T-helper 22 cell (primary cell): ENCODE measurements at regions not wholly inside any gene's neighbourhood (a gene's known extent, or its start where the extent isn't known, plus 50 kb on each side); places are given as distances from the start of the nearest gene placed in this dataset.

Experiments
- DNase-seq: peaks from one replicate; pipeline ENCODE4 v3.0.0-alpha.2; 2020; ENCODE audit warnings: low read depth

- DNase-seq, result no peak
Observed at GRCh38 chr2:133839677-133840076, 271.4 kb upstream of the NCKAP5 start.

- no peak for DNase-seq
Observed at GRCh38 chr2:133840761-133841160, 272.5 kb upstream of the NCKAP5 start.

DNA sequence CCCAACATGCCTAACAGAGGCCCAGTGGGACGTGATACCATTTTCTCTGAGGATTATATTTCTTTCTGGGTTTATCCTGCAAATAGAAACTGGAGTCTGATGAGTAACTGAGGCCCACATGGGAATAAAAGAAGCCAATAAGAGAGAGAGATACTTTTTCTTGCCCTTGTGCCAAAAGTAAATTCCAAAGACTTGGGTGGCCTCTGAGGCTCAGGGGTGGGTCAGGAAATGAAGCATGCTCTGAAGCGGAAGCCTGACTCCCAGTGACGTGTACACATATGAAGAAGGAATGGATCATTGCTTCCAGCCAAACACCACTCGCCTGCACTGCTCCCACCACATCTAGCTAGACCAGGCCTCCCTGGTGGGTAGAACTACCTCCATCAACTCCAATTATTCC, 273.6 kb upstream of the NCKAP5 start:
- DNase-seq, result no peak

GRCh38 chr2:133842446-133842845, 274.2 kb upstream of the NCKAP5 start:
- DNase-seq, result no peak

DNA sequence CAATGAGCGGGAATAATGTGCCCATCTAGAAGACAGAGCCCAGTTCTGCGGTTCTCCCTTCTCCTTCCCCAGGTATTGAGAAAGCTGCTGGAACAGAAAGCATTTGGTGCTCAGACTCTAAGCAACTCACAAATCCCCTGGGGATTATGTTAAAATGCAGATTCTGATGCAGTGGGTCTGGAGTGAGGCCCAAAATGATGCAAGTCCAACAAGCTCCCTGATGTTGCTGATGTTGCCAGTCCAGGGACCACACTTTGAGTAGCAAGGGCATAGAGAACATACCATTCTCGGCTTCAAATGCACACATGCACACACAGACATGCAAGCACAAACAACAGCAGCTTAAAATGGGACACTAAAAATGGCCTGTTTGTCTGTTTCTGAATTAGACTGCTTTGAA, 274.8 kb upstream of the NCKAP5 start:
- DNase-seq, result no peak

- no peak for DNase-seq
Observed at GRCh38 chr2:133843551-133843950, 275.3 kb upstream of the NCKAP5 start.

GRCh38 chr2:133844214-133844892, 276.1 kb upstream of the NCKAP5 start:
- no peak for DNase-seq

DNA sequence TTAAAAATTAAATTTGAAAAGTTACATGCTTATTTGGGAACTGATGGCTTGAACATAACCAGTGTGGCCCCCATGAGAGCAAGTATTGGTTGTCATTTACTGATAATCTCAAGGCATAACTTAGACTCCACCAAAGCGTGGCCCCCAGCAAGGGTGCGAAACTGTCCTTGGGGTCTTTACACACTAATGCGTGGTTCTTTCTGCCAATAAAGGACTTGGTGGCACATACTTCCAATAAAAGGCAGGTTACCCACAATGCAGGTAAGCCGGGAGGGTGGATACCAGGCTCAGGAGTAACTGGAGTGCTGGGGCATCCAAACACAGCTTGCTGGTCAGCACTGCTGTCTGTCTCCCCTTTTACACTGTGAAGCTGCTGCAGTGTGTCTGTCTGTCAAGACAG, 278.2 kb upstream of the NCKAP5 start:
- no peak for DNase-seq

- DNase-seq, result no peak
Observed at GRCh38 chr2:133847591-133847990, 279.3 kb upstream of the NCKAP5 start.

GRCh38 chr2:133848111-133848649, 279.9 kb upstream of the NCKAP5 start:
- DNase-seq, result no peak

- DNase-seq, result no peak
Observed at GRCh38 chr2:133849341-133849740, 281.1 kb upstream of the NCKAP5 start.

DNA sequence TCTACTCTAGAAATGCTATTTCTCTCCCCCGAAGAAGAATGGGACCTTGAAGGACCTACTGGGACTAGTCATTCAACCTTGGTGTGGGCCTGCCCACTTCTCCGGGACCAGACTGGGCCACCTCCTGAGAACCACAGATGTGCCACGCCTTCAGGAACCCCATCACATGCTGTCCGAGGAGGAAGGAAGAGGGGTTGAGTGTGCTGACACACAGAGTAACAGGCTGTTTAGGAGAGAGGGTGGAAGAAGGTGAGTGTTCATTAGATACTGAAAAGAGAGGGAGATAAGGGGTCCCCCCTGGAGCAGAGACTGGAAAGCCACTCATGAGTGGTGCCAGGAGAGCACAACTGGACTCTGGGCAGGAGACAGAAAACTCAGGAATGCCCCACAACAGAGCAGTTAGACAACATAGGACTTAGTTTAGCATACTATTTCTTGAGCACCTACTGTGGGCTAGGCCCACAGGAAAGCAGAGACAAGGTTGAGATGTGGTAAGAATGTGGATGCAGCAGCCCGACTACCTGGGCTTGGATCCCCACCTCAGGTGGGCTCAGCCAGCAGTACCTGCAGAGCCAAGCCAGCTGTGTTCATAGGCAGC, 286.4 kb upstream of the NCKAP5 start:
- no peak for DNase-seq

GRCh38 chr2:133855526-133855925, 287.3 kb upstream of the NCKAP5 start:
- no peak for DNase-seq

DNA sequence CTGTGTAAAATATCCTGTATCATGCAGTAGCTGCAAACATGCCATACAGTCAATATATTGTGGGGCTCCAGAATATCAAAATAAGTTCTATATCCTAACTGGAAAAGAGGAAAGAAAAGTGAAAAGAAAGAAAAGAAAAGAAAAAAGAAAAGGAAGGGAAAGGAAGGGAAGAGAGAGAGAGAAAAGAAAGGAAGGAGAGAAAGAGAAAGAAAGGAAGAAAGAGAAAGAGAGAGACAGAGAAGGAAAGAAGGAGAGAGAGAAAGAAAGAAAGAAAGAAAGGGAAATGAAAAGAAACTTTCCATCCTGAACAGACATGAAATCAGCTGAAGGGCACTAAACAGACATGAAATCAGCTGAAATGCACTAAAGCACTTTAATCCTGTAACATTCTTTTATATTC, 288.4 kb upstream of the NCKAP5 start:
- DNase-seq, result no peak

GRCh38 chr2:133859578-133859977, 291.3 kb upstream of the NCKAP5 start:
- no peak for DNase-seq

- no peak for DNase-seq
Observed at GRCh38 chr2:133862400-133862977, 294.2 kb upstream of the NCKAP5 start.

DNA sequence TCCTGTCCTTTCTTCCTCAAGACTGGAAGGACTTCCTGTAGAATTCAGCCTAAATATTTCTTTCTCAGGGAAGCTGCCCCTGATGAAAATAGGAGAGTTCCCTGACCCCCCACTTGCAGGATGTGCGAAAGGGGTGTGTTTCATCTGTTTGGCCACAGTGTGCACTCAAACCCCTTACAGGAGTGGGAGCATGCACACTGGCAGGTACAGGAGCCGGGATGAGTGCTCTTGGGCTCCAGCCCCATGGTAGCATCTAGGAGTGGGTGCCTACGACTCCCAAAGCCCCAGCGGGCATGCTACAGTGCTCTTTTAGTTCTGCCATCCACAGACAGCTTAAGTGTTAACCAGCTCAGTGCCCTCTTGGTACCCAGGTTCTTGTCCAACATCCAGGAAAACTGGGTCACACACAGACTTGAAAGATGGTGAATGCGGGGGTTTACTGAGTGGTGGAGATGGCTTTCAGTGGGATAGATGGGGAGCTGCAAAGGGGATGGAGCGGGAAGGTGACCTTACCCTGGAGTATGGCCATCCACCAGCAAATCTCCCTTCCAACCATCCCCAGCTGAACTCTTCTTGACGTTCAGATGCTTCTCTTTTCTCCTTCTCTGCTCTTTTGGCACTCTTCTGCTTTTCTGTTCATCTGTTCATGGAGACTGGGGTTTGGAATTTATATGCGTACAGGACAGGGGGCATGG, 295.0 kb upstream of the NCKAP5 start:
- no peak for DNase-seq

GRCh38 chr2:133865141-133865540, 296.9 kb upstream of the NCKAP5 start:
- no peak for DNase-seq

GRCh38 chr2:133867166-133867565, 298.9 kb upstream of the NCKAP5 start:
- no peak for DNase-seq

GRCh38 chr2:133871545-133872209, 303.4 kb upstream of the NCKAP5 start:
- DNase-seq, result no peak

GRCh38 chr2:133878326-133878725, 310.1 kb upstream of the NCKAP5 start:
- DNase-seq, result no peak

DNA sequence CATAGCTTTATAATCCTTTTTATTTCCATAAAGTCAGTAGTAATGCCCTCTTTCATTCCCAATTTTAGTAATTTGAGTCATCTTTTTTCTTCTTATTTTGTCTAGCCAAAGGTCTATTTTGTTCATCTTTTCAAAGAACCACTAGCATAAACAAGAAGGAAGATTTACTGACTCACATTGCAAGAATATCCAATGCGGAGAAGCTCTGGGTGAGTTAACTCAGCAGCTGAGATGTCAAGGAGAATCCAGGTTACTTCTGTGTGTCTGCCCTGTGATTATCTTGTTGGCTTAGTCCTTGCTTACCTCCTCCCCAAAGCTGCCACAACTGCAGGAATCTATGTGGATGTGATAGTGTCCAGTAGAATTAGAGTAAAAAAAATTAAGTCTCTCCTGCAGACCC, 311.4 kb upstream of the NCKAP5 start:
- DNase-seq, result no peak
